HG03095 (cell line): ENCODE measurements at regions not wholly inside any gene's neighbourhood (a gene's known extent, or its start where the extent isn't known, plus 50 kb on each side); places are given as distances from the start of the nearest gene placed in this dataset.

Source experiments
- ATAC-seq: cut with Tn5 transposase; IDR thresholded peaks from one replicate; pipeline ENCODE4 v1.9.1; 2021; ENCODE audit warnings: moderate library complexity; ENCODE audit not compliant: unreplicated experiment

GRCh38 chr2:47620770-47621437, 50.1 kb upstream of the KCNK12 start:
- no peak for ATAC-seq
